Trophoblast cell (in vitro differentiated cells and primary cell): ENCODE measurements at regions not wholly inside any gene's neighbourhood (a gene's known extent, or its start where the extent isn't known, plus 50 kb on each side); places are given as distances from the start of the nearest gene placed in this dataset.
"Not testable (repeated sequence)": the region's sequence is repeated elsewhere in the genome, so short reads cannot be mapped to it uniquely, and the experiment has no call there.

Experiments
- DNase-seq, 2 donors: peaks; one replicate each; pipeline ENCODE4 v3.0.0-alpha.2; 2016
- H2AFZ ChIP-seq: 2 replicates; pipeline ENCODE4 v1.6.1; 2013; ENCODE audit warnings: low read length, moderate library complexity, mild to moderate bottlenecking; ENCODE audit not compliant: insufficient read depth, poor library complexity
- H2AK5ac ChIP-seq: 2 replicates; pipeline ENCODE4 v1.6.1; 2013; ENCODE audit warnings: mild to moderate bottlenecking, low read length
- H2BK120ac ChIP-seq: 2 replicates; pipeline ENCODE4 v1.6.1; 2013; ENCODE audit warnings: low read length, mild to moderate bottlenecking, moderate library complexity; ENCODE audit not compliant: insufficient read depth, poor library complexity
- H2BK12ac ChIP-seq: 2 replicates; pipeline ENCODE4 v1.6.1; 2013; ENCODE audit warnings: mild to moderate bottlenecking, low read length, moderate library complexity
- H2BK5ac ChIP-seq: 2 replicates; pipeline ENCODE4 v1.6.1; 2013; ENCODE audit warnings: low read length, low read depth, moderate library complexity, mild to moderate bottlenecking; ENCODE audit not compliant: poor library complexity
- H3K14ac ChIP-seq: 2 replicates; pipeline ENCODE4 v1.6.1; 2013; ENCODE audit warnings: mild to moderate bottlenecking, low read length
- H3K18ac ChIP-seq: 2 replicates; pipeline ENCODE4 v1.6.1; 2013; ENCODE audit warnings: mild to moderate bottlenecking, low read length
- H3K23ac ChIP-seq: 2 replicates; pipeline ENCODE4 v1.6.1; 2013; ENCODE audit warnings: low read length
- H3K27ac ChIP-seq: 2 replicates; pipeline ENCODE4 v1.5.1; 2013; ENCODE audit warnings: low read depth, mild to moderate bottlenecking, inconsistent platforms, low read length, moderate library complexity
- H3K27me3 ChIP-seq: 2 replicates; pipeline ENCODE4 v1.6.1; 2013; ENCODE audit warnings: inconsistent platforms, mild to moderate bottlenecking, low read length, moderate library complexity; ENCODE audit not compliant: insufficient read depth
- H3K36me3 ChIP-seq, 2 experiments: 1 replicate in 1 of 2; 2 replicates in 1 of 2; pipeline ENCODE4 v1.6.1; 2013; ENCODE audit warnings: low read length in 2 of 2, mild to moderate bottlenecking in 2 of 2, moderate library complexity in 1 of 2; ENCODE audit not compliant: insufficient read depth in 2 of 2, control insufficient read depth in 1 of 2
- H3K4ac ChIP-seq: 2 replicates; pipeline ENCODE4 v1.6.1; 2013; ENCODE audit warnings: low read depth, mild to moderate bottlenecking, low read length, moderate library complexity
- H3K4me1 ChIP-seq, 2 experiments: 1 replicate in 1 of 2; 2 replicates in 1 of 2; pipeline ENCODE4 v1.6.1; 2013; ENCODE audit warnings: low read length in 2 of 2, mild to moderate bottlenecking in 2 of 2, moderate library complexity in 1 of 2; ENCODE audit not compliant: insufficient read depth in 2 of 2, control insufficient read depth in 1 of 2
- H3K4me2 ChIP-seq: 2 replicates; pipeline ENCODE4 v1.6.1; 2013; ENCODE audit warnings: inconsistent platforms, mild to moderate bottlenecking, low read length, moderate library complexity
- H3K4me3 ChIP-seq: 2 replicates; pipeline ENCODE4 v1.5.1; 2013; ENCODE audit warnings: mild to moderate bottlenecking, low read depth, low read length, inconsistent platforms
- H3K79me1 ChIP-seq: one replicate; pipeline ENCODE4 v1.6.1; 2013; ENCODE audit warnings: low read length
- H3K79me2 ChIP-seq: 2 replicates; pipeline ENCODE4 v1.6.1; 2013; ENCODE audit warnings: low read length, mild to moderate bottlenecking; ENCODE audit not compliant: control insufficient read depth, insufficient read depth, poor library complexity
- H3K9ac ChIP-seq: 2 replicates; pipeline ENCODE4 v1.6.1; 2013; ENCODE audit warnings: mild to moderate bottlenecking, low read length
- H3K9me3 ChIP-seq: 2 replicates; pipeline ENCODE4 v1.6.1; 2013; ENCODE audit warnings: low read depth, mild to moderate bottlenecking, control low read depth, inconsistent platforms, low read length; ENCODE audit not compliant: insufficient read depth
- H4K12ac ChIP-seq: 2 replicates; pipeline ENCODE4 v1.6.1; 2013; ENCODE audit warnings: low read depth, mild to moderate bottlenecking, low read length, moderate library complexity
- H4K8ac ChIP-seq: 2 replicates; pipeline ENCODE4 v1.6.1; 2013; ENCODE audit warnings: low read depth, mild to moderate bottlenecking, low read length, moderate library complexity
- H4K91ac ChIP-seq: one replicate; pipeline ENCODE4 v1.6.1; 2013; ENCODE audit warnings: low read depth, mild to moderate bottlenecking, low read length, moderate library complexity
- WGBS: extraction: QIAGEN DNeasy Blood & Tissue Kit; methylation state at CpG from one replicate; pipeline ENCODE4 v1.1.7; 2013; ENCODE audit warnings: missing lambda C conversion rate; ENCODE audit not compliant: insufficient read length, insufficient coverage; ENCODE audit errors: extremely low coverage; 5-methylcytosine and 5-hydroxymethylcytosine counted together

DNA sequence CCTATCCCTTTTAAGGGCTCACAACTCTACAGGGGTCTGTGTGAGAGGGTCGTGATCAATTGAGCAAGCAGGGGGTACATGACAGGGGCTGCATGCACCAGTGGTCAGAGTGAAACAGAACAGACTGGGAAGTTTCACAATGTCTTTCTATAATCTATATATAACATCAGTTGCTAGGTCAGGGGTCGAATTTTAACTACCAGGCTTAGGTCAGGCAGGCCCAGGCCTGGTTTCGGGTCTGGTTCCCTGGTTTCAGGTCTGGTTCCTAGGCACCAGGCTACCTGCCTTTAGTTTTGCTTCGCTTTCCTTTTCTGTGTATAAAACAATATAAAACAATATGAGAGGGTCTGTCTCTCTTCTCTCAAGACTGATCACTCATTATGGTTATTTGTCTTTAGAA is 390.2 kb upstream of the CHORDC1 start:
- H3K18ac ChIP-seq, H3K36me3 ChIP-seq, H2BK5ac ChIP-seq, H2AFZ ChIP-seq, H3K4me3 ChIP-seq, H4K91ac ChIP-seq, DNase-seq, H4K8ac ChIP-seq, H3K27ac ChIP-seq, H2BK120ac ChIP-seq, H3K9ac ChIP-seq, H4K12ac ChIP-seq, H3K9me3 ChIP-seq, H2BK12ac ChIP-seq, H3K4me2 ChIP-seq, H3K79me1 ChIP-seq, H3K4ac ChIP-seq, H3K27me3 ChIP-seq, H3K4me1 ChIP-seq, H2AK5ac ChIP-seq, H3K14ac ChIP-seq, H3K23ac ChIP-seq, H3K79me2 ChIP-seq: not testable (repeated sequence)
- WGBS: no CpG with 5 or more reads among the region's 4 CpGs

DNA sequence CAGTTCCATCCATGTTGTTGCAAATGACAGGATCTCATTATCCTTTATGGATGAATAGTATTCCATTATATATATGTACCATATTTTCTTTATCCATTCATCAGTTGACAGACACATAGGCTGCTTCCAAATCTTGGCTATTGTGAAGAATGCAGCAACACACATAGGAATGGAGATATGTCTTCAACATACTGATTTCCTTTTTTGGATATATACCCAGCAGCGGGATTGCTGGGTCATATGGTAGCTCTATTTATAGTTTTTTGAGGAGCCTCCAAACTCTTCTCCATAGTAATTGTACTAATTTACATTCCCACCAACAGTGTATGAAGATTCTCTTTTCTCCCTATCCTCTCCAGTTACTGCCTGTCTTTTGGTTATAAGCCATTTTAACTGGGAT is 383.9 kb upstream of the CHORDC1 start:
- Histone ChIP-seq H2BK5ac (no peak overlapping the region), H3K14ac (no peak overlapping the region), H3K79me1 (no peaks in the 10 kb centered on the region), H3K4ac (no peak overlapping the region), H4K91ac (no peak overlapping the region), H3K23ac (no peak overlapping the region), H3K27ac (no peak overlapping the region), H2AFZ (no peak overlapping the region), H3K9me3 (peaks cover 2% of the 10 kb centered on the region), H3K27me3 (no peaks in the 10 kb centered on the region), H3K4me1 (no peaks in the 10 kb centered on the region), H3K79me2 (no peaks in the 10 kb centered on the region), H3K4me3 (no peak overlapping the region), H2BK120ac (no peak overlapping the region), H3K36me3 (no peaks in the 10 kb centered on the region), H3K4me2 (no peak overlapping the region), H2AK5ac (no peak overlapping the region), H2BK12ac (no peak overlapping the region), H3K18ac (no peak overlapping the region), H4K12ac (no peak overlapping the region), H4K8ac (no peak overlapping the region), H3K9ac (no peak overlapping the region)
- no CpG with 5 or more reads among the region's 1 CpG for WGBS
- no peak for DNase-seq

DNA sequence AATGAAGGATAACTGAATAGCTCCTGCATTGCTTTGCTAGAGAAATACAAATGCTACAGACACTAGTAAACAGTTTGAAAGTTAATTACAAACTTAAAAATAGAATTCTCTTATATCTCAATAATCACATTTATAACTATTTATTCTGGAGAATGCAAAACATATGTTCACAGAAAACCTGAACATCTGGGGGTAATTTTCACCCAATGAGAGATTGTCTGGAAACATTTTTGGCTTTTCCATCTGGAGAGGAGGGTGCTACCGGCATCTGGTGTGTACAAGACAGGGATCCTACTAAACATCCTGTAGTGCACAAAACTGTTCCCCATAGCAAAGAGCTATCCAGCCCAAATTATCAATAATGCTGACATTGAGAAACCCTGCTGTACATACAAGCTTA is 378.4 kb upstream of the CHORDC1 start:
- Histone ChIP-seq H4K91ac (no peak overlapping the region), H3K36me3 (no peaks in the 10 kb centered on the region), H3K27me3 (no peaks in the 10 kb centered on the region), H3K9ac (no peak overlapping the region), H4K12ac (no peak overlapping the region), H3K14ac (no peak overlapping the region), H3K4me3 (no peak overlapping the region), H3K79me1 (no peaks in the 10 kb centered on the region), H3K4ac (no peak overlapping the region), H3K18ac (no peak overlapping the region), H3K79me2 (no peaks in the 10 kb centered on the region), H4K8ac (no peak overlapping the region), H2AK5ac (no peak overlapping the region), H2BK5ac (no peak overlapping the region), H3K4me2 (no peak overlapping the region), H3K4me1 (no peaks in the 10 kb centered on the region), H3K9me3 (peaks cover 2% of the 10 kb centered on the region), H2BK120ac (no peak overlapping the region), H2BK12ac (no peak overlapping the region), H2AFZ (no peak overlapping the region), H3K23ac (no peak overlapping the region), H3K27ac (no peak overlapping the region)
- no peak for DNase-seq
- no CpG with 5 or more reads among the region's 1 CpG for WGBS

DNA sequence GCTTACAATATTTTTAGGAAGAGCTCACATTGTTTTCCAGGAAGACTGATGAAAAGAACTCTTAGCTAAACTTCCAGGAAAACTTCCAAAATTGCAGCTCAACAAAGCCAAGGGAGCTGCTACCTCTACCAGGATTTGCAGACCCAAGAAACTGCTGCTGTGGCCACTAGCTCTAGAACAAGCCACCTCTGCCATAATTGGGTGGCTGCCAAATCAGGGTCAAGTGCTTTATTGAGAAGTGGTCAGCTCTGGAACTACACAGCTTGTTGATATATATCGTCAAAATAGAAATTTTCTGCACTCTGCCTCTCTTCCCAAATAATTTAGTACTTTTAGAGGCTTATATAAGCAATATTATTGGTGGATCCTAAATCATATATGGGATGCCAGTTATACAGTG is 371.8 kb upstream of the CHORDC1 start:
- H4K12ac ChIP-seq: no peak overlapping the region
- no peak overlapping the region for H3K4me2 ChIP-seq
- H3K23ac ChIP-seq: no peak overlapping the region
- no peak overlapping the region for H3K14ac ChIP-seq
- no peak overlapping the region for H3K4ac ChIP-seq
- no peaks in the 10 kb centered on the region for H3K4me1 ChIP-seq
- no peaks in the 10 kb centered on the region for H3K9me3 ChIP-seq
- no peak overlapping the region for H3K27ac ChIP-seq
- no peak overlapping the region for H2AFZ ChIP-seq
- H2AK5ac ChIP-seq: no peak overlapping the region
- H2BK12ac ChIP-seq: no peak overlapping the region
- no peak overlapping the region for H3K18ac ChIP-seq
- no peak overlapping the region for H4K91ac ChIP-seq
- no peak for DNase-seq
- H3K4me3 ChIP-seq: no peak overlapping the region
- no peaks in the 10 kb centered on the region for H3K27me3 ChIP-seq
- no peaks in the 10 kb centered on the region for H3K79me2 ChIP-seq
- no peak overlapping the region for H3K9ac ChIP-seq
- H3K36me3 ChIP-seq: no peaks in the 10 kb centered on the region
- WGBS: no CpG with 5 or more reads among the region's 1 CpG
- no peak overlapping the region for H2BK120ac ChIP-seq
- H3K79me1 ChIP-seq: no peaks in the 10 kb centered on the region
- no peak overlapping the region for H2BK5ac ChIP-seq
- H4K8ac ChIP-seq: no peak overlapping the region
